Lower leg skin (tissue), 3 donors: ENCODE measurements at regions not wholly inside any gene's neighbourhood (a gene's known extent, or its start where the extent isn't known, plus 50 kb on each side); places are given as distances from the start of the nearest gene placed in this dataset.

Source experiments
- POLR2A ChIP-seq, 2 donors: fragments of 450-650 bp; IDR thresholded peaks; one replicate each; pipeline ENCODE4 v1.6.1; 2016 to 2017; ENCODE audit warnings: antibody characterized with exemption in 2 of 2, mild to moderate bottlenecking in 1 of 2, moderate library complexity in 1 of 2
- TF ChIP-seq, protein P1 (sequence below), 3 donors: fragments of 450-650 bp; IDR thresholded peaks; one replicate each; pipeline ENCODE4 v1.5.1; 2016; ENCODE audit warnings: antibody characterized with exemption in 3 of 3, mild to moderate bottlenecking in 3 of 3, moderate library complexity in 2 of 3

- TF ChIP-seq, protein P1, sequence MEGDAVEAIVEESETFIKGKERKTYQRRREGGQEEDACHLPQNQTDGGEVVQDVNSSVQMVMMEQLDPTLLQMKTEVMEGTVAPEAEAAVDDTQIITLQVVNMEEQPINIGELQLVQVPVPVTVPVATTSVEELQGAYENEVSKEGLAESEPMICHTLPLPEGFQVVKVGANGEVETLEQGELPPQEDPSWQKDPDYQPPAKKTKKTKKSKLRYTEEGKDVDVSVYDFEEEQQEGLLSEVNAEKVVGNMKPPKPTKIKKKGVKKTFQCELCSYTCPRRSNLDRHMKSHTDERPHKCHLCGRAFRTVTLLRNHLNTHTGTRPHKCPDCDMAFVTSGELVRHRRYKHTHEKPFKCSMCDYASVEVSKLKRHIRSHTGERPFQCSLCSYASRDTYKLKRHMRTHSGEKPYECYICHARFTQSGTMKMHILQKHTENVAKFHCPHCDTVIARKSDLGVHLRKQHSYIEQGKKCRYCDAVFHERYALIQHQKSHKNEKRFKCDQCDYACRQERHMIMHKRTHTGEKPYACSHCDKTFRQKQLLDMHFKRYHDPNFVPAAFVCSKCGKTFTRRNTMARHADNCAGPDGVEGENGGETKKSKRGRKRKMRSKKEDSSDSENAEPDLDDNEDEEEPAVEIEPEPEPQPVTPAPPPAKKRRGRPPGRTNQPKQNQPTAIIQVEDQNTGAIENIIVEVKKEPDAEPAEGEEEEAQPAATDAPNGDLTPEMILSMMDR (IDR thresholded peaks at IDR 0.05), result no peak
- no peak for TF ChIP-seq POLR2A (IDR thresholded peaks at IDR 0.05)
Measured at GRCh38 chr4:121233982-121234381, 69.9 kb upstream of the TNIP3 start.
